Thyroid gland (tissue), 4 donors: ENCODE measurements at regions not wholly inside any gene's neighbourhood (a gene's known extent, or its start where the extent isn't known, plus 50 kb on each side); places are given as distances from the start of the nearest gene placed in this dataset.
A peak's percentile ranks its signal among the peaks of the same experiment; 100 is the strongest.

ENCODE experiments used
- DNase-seq, 2 donors: peaks; one replicate each; pipeline ENCODE4 v3.0.0-alpha.2; 2019
- H3K27ac ChIP-seq, 3 donors: fragments of 200-600 bp; sonication (generic); 1 replicate in 2 of 3; 2 replicates in 1 of 3; pipeline ENCODE4 v1.5.1; 2016 to 2019; ENCODE audit warnings: mild to moderate bottlenecking in 1 of 3, moderate library complexity in 1 of 3
- H3K27me3 ChIP-seq: fragments of 200-600 bp; sonication (generic); one replicate; pipeline ENCODE4 v1.5.1; 2019
- H3K36me3 ChIP-seq, 2 donors: fragments of 200-600 bp; sonication (generic); one replicate each; pipeline ENCODE4 v1.5.1; 2016 to 2019
- H3K4me1 ChIP-seq, 2 donors: fragments of 200-600 bp; sonication (generic); one replicate each; pipeline ENCODE4 v1.5.1; 2017 to 2019
- H3K4me3 ChIP-seq, 3 donors: fragments of 200-600 bp; sonication (generic); replicated peaks in 1 of 3; 1 replicate in 2 of 3; 2 replicates in 1 of 3; pipeline ENCODE4 v1.5.1; 2016; ENCODE audit warnings: mild to moderate bottlenecking in 1 of 3
- H3K9me3 ChIP-seq: fragments of 200-600 bp; sonication (generic); one replicate; pipeline ENCODE4 v1.5.1; 2017
- POLR2A ChIP-seq, 2 donors: fragments of 450-650 bp; IDR thresholded peaks; one replicate each; pipeline ENCODE4 v1.6.1; 2017; ENCODE audit warnings: antibody characterized with exemption in 2 of 2, mild to moderate bottlenecking in 2 of 2, moderate library complexity in 1 of 2
- WGBS, 2 donors: methylation state at CpG; one replicate each; pipeline ENCODE4 v1.1.5; 2017; 5-methylcytosine and 5-hydroxymethylcytosine counted together
- intact Hi-C: fragments of 100-400 bp; cut with DNase I; formaldehyde crosslinking; loops from one replicate; pipeline ENCODE4 v1.15.1; 2023
- TF ChIP-seq, protein P1 (sequence below), 6 experiments: fragments of 200-600 bp in 3 of 6; fragments of 450-650 bp in 3 of 6; sonication (generic) in 3 of 6; IDR thresholded peaks; one replicate each; pipeline ENCODE4 v1.5.1; 2016 to 2019; ENCODE audit warnings: antibody characterized with exemption in 6 of 6, mild to moderate bottlenecking in 2 of 6, inconsistent platforms in 1 of 6, moderate library complexity in 1 of 6

DNA sequence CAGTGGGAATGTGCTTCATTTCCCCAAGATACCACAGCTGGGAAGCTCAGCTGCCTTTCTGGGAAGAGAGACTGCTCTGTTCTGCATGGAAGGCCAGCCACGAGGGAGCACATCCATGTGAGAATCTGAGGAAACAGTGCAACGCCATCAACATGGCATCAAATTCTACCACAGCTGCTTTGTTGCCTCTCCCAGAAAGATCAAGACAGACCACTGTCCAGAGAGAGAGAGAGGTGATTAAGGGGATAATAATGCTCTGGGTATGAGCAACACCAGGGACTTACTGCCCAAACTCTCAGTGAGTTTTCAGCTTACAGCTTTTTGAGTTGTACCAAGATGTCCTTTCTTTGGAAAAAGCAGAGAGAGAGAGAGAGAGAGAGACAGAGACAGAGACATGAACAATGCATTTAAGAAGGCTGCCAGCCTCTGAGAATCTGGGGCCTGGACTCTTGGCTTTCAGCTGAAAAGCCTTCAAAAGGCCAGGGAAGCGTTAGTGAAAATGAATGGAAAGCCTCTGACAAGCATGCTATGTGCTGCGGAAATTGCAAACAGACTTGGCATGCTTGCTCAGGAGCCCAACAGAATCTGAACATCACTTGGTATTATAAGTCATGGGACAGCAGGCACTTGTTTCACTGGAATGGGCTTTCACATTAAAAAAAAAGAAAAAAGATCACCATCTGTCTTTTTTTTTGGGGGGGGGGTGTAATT is 223.1 kb downstream of the MAP2K6 start:
- peaks cover 9 to 13% of the 10 kb centered on the region in 2 donors for H3K4me1 ChIP-seq
- H3K27ac ChIP-seq = no peak overlapping the region
- H3K4me3 ChIP-seq = no peak overlapping the region
- no peaks in the 10 kb centered on the region for H3K9me3 ChIP-seq
- H3K36me3 ChIP-seq = no peaks in the 10 kb centered on the region
- 83 to 92% methylated on average over 4 of the region's 4 CpGs for WGBS, 2 donors
- TF ChIP-seq POLR2A (IDR thresholded peaks at IDR 0.05) = no peak
- TF ChIP-seq, protein P1, sequence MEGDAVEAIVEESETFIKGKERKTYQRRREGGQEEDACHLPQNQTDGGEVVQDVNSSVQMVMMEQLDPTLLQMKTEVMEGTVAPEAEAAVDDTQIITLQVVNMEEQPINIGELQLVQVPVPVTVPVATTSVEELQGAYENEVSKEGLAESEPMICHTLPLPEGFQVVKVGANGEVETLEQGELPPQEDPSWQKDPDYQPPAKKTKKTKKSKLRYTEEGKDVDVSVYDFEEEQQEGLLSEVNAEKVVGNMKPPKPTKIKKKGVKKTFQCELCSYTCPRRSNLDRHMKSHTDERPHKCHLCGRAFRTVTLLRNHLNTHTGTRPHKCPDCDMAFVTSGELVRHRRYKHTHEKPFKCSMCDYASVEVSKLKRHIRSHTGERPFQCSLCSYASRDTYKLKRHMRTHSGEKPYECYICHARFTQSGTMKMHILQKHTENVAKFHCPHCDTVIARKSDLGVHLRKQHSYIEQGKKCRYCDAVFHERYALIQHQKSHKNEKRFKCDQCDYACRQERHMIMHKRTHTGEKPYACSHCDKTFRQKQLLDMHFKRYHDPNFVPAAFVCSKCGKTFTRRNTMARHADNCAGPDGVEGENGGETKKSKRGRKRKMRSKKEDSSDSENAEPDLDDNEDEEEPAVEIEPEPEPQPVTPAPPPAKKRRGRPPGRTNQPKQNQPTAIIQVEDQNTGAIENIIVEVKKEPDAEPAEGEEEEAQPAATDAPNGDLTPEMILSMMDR (IDR thresholded peaks at IDR 0.05) = no peak
- H3K27me3 ChIP-seq = no peaks in the 10 kb centered on the region
- no peak for DNase-seq
- intact Hi-C loops = no loop called here

DNA sequence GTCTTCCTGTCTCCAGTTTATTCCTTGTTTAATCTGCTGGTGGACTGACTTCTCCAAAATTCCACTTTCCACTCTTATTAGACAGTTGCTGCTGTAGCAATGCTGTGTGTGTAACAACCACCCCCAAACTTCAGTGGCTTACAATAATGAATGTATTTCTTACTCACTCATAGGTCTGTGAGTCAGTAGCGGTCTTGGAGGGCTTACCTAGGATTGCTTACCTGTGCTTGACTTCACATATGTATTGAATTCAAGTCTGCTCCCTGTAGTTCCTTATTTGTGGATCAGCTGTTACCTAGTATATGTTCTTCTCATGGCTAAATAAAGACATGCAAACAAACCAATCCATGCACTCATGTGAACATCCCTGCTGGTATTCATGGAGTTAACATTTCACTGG is 224.6 kb downstream of the MAP2K6 start:
- intact Hi-C loops = no loop called here
- H3K27ac ChIP-seq = peak overlapping the region in 2 of 3 donors; percentile 22 to 30
- no peak for TF ChIP-seq POLR2A (IDR thresholded peaks at IDR 0.05)
- TF ChIP-seq, protein P1 (IDR thresholded peaks at IDR 0.05) = no peak
- H3K4me1 ChIP-seq = peaks cover 9 to 13% of the 10 kb centered on the region in 2 donors
- DNase-seq = no peak
- no peaks in the 10 kb centered on the region for H3K27me3 ChIP-seq
- H3K9me3 ChIP-seq = no peaks in the 10 kb centered on the region
- no peak overlapping the region for H3K4me3 ChIP-seq
- H3K36me3 ChIP-seq = no peaks in the 10 kb centered on the region
- WGBS, 2 donors = 96 to 100% methylated on average over 1 of the region's 1 CpG

DNA sequence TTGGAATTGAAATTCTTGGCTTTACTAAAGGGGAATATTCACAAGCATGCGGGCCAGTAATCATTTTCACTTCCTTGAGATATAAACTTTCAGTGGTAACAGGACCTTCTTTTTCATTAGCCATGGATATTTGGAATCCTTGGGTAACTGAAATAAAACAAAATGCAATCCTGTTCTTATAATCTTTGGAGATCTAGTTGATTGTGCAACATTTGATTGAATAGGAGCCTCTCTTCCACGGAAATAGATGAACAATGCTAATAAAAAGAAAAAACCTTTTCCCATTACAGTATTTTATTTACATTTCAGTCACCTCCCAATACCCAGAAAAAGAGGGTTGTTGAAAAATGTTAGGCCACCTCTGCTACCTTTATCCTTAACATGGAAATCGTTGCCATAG is 225.6 kb downstream of the MAP2K6 start:
- WGBS, 2 donors = 45 to 49% methylated on average over 3 of the region's 3 CpGs
- H3K27ac ChIP-seq = peak overlapping the region in 1 of 3 donors; percentile 30
- H3K36me3 ChIP-seq = no peaks in the 10 kb centered on the region
- H3K4me3 ChIP-seq = no peak overlapping the region
- H3K27me3 ChIP-seq = no peaks in the 10 kb centered on the region
- peaks cover 9 to 13% of the 10 kb centered on the region in 2 donors for H3K4me1 ChIP-seq
- DNase-seq = no peak
- no peaks in the 10 kb centered on the region for H3K9me3 ChIP-seq
- intact Hi-C loops = no loop called here
- TF ChIP-seq, protein P1 (IDR thresholded peaks at IDR 0.05) = no peak
- no peak for TF ChIP-seq POLR2A (IDR thresholded peaks at IDR 0.05)

DNA sequence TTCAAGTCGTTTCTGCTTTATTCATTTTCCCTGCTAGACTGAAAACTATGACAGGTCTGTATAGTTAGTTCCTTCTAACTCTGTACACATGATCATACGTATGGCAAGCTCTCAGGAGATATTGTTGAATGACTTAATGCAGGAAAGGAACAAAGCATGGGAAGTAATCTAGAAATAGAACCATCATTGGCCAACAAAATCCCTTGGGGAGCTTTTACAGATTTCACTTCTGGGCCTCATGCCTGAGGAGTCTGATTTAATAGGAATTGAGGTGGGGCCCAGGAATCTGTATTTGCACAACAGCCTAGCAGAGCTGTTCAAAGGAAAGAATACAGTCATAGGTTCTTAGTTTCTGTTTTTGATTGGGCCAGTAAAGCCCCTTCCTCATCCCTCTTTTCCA is 229.2 kb downstream of the MAP2K6 start:
- Histone ChIP-seq H3K27me3 (no peaks in the 10 kb centered on the region), H3K27ac (no peak overlapping the region), H3K36me3 (no peaks in the 10 kb centered on the region), H3K4me1 (peaks cover 9 to 12% of the 10 kb centered on the region in 2 donors), H3K4me3 (no peak overlapping the region), H3K9me3 (no peaks in the 10 kb centered on the region)
- 63 to 80% methylated on average over 2 of the region's 2 CpGs for WGBS, 2 donors
- DNase-seq = no peak
- intact Hi-C loops = no loop called here
- no peak for TF ChIP-seq POLR2A (IDR thresholded peaks at IDR 0.05)
- TF ChIP-seq, protein P1 (IDR thresholded peaks at IDR 0.05) = no peak

DNA sequence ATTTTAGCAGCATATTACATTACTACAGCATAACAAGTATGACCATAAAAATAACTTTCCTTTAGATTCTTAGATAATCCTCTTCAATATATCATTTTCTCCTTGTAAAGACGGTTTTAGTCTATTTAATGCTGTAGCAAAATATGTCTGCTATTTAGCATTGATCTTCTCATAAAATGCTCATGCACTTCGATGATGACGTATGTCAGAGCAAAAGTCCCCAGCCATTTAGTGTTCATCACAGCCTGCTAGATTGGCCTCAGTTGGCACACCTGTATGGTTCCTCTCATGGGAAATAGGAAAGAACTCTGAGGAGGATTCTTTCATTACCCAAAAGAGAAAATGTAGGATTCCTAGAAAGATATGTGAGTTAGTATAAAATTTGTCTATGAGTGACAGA is 232.2 kb downstream of the MAP2K6 start:
- Histone ChIP-seq H3K4me1 (no peaks in the 10 kb centered on the region), H3K27me3 (no peaks in the 10 kb centered on the region), H3K36me3 (no peaks in the 10 kb centered on the region), H3K4me3 (no peak overlapping the region), H3K27ac (no peak overlapping the region), H3K9me3 (no peaks in the 10 kb centered on the region)
- no peak for DNase-seq
- WGBS, 2 donors = 95 to 96% methylated on average over 3 of the region's 3 CpGs
- TF ChIP-seq POLR2A (IDR thresholded peaks at IDR 0.05) = no peak
- TF ChIP-seq, protein P1 (IDR thresholded peaks at IDR 0.05) = no peak
- intact Hi-C loops = no loop called here
